AG04449 (cell line): ENCODE measurements at regions not wholly inside any gene's neighbourhood (a gene's known extent, or its start where the extent isn't known, plus 50 kb on each side); places are given as distances from the start of the nearest gene placed in this dataset.

ENCODE experiments used
- CTCF ChIA-PET: fragments of 350-600 bp; formaldehyde crosslinking; extraction: SDS; loops from one replicate; lab custom pipeline; 2021; ENCODE audit warnings: antibody characterized with exemption; lab: Yijun Ruan, JAX
- POLR2A ChIA-PET: fragments of 400-600, 350-600 bp; formaldehyde crosslinking; extraction: SDS; loops from one replicate; lab custom pipeline; 2020; ENCODE audit warnings: antibody characterized with exemption, inconsistent platforms; lab: Yijun Ruan, JAX
- DNase-seq: peaks from one replicate; pipeline ENCODE4 v3.0.0-alpha.2; 2010; ENCODE audit warnings: low read depth, low spot score
- H3K4me3 ChIP-seq: 2 replicates; pipeline ENCODE4 v1.5.1; 2011; ENCODE audit warnings: low read depth, mild to moderate bottlenecking, control low read depth, low read length
- TF ChIP-seq, protein P1 (sequence below): IDR thresholded peaks from one replicate; pipeline ENCODE4 v1.5.1; 2011; ENCODE audit warnings: mild to moderate bottlenecking, moderate library complexity, low read length, control low read depth, inconsistent platforms; ENCODE audit not compliant: insufficient read depth; ENCODE audit errors: missing control alignments

- DNase-seq: no peak
- ChIA-PET CTCF (no interaction called here), POLR2A (no interaction called here)
- H3K4me3 ChIP-seq: no peak overlapping the region
- TF ChIP-seq, protein P1, sequence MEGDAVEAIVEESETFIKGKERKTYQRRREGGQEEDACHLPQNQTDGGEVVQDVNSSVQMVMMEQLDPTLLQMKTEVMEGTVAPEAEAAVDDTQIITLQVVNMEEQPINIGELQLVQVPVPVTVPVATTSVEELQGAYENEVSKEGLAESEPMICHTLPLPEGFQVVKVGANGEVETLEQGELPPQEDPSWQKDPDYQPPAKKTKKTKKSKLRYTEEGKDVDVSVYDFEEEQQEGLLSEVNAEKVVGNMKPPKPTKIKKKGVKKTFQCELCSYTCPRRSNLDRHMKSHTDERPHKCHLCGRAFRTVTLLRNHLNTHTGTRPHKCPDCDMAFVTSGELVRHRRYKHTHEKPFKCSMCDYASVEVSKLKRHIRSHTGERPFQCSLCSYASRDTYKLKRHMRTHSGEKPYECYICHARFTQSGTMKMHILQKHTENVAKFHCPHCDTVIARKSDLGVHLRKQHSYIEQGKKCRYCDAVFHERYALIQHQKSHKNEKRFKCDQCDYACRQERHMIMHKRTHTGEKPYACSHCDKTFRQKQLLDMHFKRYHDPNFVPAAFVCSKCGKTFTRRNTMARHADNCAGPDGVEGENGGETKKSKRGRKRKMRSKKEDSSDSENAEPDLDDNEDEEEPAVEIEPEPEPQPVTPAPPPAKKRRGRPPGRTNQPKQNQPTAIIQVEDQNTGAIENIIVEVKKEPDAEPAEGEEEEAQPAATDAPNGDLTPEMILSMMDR: no peak
Observed at GRCh38 chr13:72050251-72050650, 183.2 kb upstream of the DACH1 start.

GRCh38 chr13:72043366-72043765, 176.4 kb upstream of the DACH1 start:
- TF ChIP-seq, protein P1: no peak
- CTCF ChIA-PET: no interaction called here
- POLR2A ChIA-PET: no interaction called here
- no peak overlapping the region for H3K4me3 ChIP-seq
- DNase-seq: no peak

GRCh38 chr13:72041165-72041564, 174.2 kb upstream of the DACH1 start:
- TF ChIP-seq, protein P1: no peak
- no peak overlapping the region for H3K4me3 ChIP-seq
- ChIA-PET POLR2A (no interaction called here), CTCF (no interaction called here)
- DNase-seq: no peak

- H3K4me3 ChIP-seq: no peak overlapping the region
- CTCF ChIA-PET: no interaction called here
- DNase-seq: no peak
- TF ChIP-seq, protein P1: no peak
- POLR2A ChIA-PET: no interaction called here
Observed at GRCh38 chr13:72039126-72039525, 172.1 kb upstream of the DACH1 start.

GRCh38 chr13:72029981-72030380, 163.0 kb upstream of the DACH1 start:
- no peak for DNase-seq
- no peak overlapping the region for H3K4me3 ChIP-seq
- ChIA-PET POLR2A (no interaction called here), CTCF (no interaction called here)
- TF ChIP-seq, protein P1: no peak

GRCh38 chr13:72025836-72026235, 158.8 kb upstream of the DACH1 start:
- CTCF ChIA-PET: no interaction called here
- POLR2A ChIA-PET: no interaction called here
- no peak for DNase-seq
- no peak overlapping the region for H3K4me3 ChIP-seq
- TF ChIP-seq, protein P1: no peak

DNA sequence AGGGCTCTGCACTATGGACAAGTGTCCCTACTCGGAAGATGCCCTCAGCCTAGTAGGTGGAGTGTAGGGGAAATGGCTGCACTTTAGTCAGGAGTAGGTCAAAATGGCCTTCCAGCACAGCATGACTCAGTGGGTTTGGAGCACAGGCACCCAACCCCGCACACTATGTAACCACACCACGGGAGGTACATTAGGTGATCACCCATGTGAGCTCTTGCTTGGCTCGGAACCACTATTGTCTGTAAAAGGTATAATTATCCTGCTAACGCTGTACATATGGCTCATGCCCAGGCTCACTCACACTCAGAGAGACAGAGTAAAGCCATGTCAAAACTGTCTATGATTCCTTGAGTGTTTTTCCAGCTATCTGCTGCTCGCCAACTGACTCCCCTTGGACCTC, 156.9 kb upstream of the DACH1 start:
- TF ChIP-seq, protein P1: no peak
- ChIA-PET CTCF (no interaction called here), POLR2A (no interaction called here)
- DNase-seq: no peak
- H3K4me3 ChIP-seq: no peak overlapping the region
